ENCODE measurements at regions not wholly inside any gene's neighbourhood (a gene's known extent, or its start where the extent isn't known, plus 50 kb on each side); places are given as distances from the start of the nearest gene placed in this dataset.

GRCh38 chr5:168030912-168031311 is 260.5 kb upstream of the WWC1 start (continued):
- TF ChIP-seq, protein P1, sequence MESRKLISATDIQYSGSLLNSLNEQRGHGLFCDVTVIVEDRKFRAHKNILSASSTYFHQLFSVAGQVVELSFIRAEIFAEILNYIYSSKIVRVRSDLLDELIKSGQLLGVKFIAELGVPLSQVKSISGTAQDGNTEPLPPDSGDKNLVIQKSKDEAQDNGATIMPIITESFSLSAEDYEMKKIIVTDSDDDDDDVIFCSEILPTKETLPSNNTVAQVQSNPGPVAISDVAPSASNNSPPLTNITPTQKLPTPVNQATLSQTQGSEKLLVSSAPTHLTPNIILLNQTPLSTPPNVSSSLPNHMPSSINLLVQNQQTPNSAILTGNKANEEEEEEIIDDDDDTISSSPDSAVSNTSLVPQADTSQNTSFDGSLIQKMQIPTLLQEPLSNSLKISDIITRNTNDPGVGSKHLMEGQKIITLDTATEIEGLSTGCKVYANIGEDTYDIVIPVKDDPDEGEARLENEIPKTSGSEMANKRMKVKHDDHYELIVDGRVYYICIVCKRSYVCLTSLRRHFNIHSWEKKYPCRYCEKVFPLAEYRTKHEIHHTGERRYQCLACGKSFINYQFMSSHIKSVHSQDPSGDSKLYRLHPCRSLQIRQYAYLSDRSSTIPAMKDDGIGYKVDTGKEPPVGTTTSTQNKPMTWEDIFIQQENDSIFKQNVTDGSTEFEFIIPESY (IDR thresholded peaks at IDR 0.05) = no peak
- TF ChIP-seq TAF1 (conservative IDR thresholded peaks at IDR 0.05) (no peak), ATF3 (IDR thresholded peaks at IDR 0.05) (no peak), NR2F2 (IDR thresholded peaks at IDR 0.05) (no peak), GABPA (IDR thresholded peaks at IDR 0.05 in 1 of 2, conservative IDR thresholded peaks at IDR 0.05 in 1 of 2) (no peak), FOXA2 (IDR thresholded peaks at IDR 0.05) (no peak)

- TF ChIP-seq, protein P2, sequence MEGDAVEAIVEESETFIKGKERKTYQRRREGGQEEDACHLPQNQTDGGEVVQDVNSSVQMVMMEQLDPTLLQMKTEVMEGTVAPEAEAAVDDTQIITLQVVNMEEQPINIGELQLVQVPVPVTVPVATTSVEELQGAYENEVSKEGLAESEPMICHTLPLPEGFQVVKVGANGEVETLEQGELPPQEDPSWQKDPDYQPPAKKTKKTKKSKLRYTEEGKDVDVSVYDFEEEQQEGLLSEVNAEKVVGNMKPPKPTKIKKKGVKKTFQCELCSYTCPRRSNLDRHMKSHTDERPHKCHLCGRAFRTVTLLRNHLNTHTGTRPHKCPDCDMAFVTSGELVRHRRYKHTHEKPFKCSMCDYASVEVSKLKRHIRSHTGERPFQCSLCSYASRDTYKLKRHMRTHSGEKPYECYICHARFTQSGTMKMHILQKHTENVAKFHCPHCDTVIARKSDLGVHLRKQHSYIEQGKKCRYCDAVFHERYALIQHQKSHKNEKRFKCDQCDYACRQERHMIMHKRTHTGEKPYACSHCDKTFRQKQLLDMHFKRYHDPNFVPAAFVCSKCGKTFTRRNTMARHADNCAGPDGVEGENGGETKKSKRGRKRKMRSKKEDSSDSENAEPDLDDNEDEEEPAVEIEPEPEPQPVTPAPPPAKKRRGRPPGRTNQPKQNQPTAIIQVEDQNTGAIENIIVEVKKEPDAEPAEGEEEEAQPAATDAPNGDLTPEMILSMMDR (IDR thresholded peaks at IDR 0.05; ENCODE audit: low read depth, low read length, missing input control) = no peak
- TF ChIP-seq RAD21 (IDR thresholded peaks at IDR 0.05) (no peak), RXRA (IDR thresholded peaks at IDR 0.05) (no peak), FOXA1 (IDR thresholded peaks at IDR 0.05) (no peak), FOXA2 (IDR thresholded peaks at IDR 0.05) (no peak)
- H3K9ac ChIP-seq (ENCODE audit: low read depth in 1 of 2, low read length in 2 of 2) = no peak overlapping the region
- no peak overlapping the region for H3K27ac ChIP-seq (ENCODE audit: low read depth in 1 of 2, low read length in 2 of 2)
- H3K4me3 ChIP-seq (ENCODE audit: low read depth in 1 of 3, low read length in 3 of 3) = no peak overlapping the region
- no peaks in the 10 kb centered on the region for H3K36me3 ChIP-seq (ENCODE audit: control insufficient read depth in 4 of 4, insufficient read depth in 3 of 4, low read depth in 1 of 4, low read length in 3 of 4)
- H3K27me3 ChIP-seq (ENCODE audit: control insufficient read depth in 4 of 4, insufficient read depth in 4 of 4, low read length in 3 of 4) = no peaks in the 10 kb centered on the region
- H3K9me3 ChIP-seq (ENCODE audit: control insufficient read depth in 4 of 4, low read length in 3 of 4) = no peaks in the 10 kb centered on the region
- H3K4me1 ChIP-seq (ENCODE audit: control insufficient read depth in 4 of 4, insufficient read depth in 4 of 4, low read length in 3 of 4) = no peaks in the 10 kb centered on the region
- 63% methylated on average over 1 of the region's 1 CpG for WGBS
- no peak for DNase-seq (ENCODE audit: low spot score)
Measured at GRCh38 chr5:168031614-168032013, 259.8 kb upstream of the WWC1 start.

DNA sequence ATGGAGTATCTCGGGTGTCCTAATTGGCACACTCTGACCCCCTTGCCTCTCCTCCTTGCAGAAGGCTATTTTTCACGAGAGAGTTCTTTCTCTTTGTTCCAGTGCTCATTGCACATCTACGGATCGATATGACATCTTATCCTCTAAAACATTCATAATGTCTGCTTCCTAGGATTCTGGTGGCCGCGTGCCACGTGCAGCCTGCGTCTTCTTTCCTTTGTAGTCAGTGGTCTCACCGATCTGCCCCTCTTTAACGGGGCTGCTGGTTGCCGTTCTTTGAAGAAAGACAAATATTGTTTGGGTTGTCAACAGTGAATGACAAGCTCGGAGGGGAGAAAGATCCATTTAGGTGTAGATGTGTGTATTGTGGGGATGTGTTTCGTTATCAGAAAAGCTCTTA is 252.4 kb upstream of the WWC1 start:
- Histone ChIP-seq H3K9ac (ENCODE audit: low read depth in 1 of 2, low read length in 2 of 2) (no peak overlapping the region), H3K36me3 (ENCODE audit: control insufficient read depth in 4 of 4, insufficient read depth in 3 of 4, low read depth in 1 of 4, low read length in 3 of 4) (no peaks in the 10 kb centered on the region), H3K27ac (ENCODE audit: low read depth in 1 of 2, low read length in 2 of 2) (no peak overlapping the region), H3K9me3 (ENCODE audit: control insufficient read depth in 4 of 4, low read length in 3 of 4) (peaks cover 0 to 3% (median 0%) of the 10 kb centered on the region in 4 donors), H3K27me3 (ENCODE audit: control insufficient read depth in 4 of 4, insufficient read depth in 4 of 4, low read length in 3 of 4) (no peaks in the 10 kb centered on the region), H3K4me1 (ENCODE audit: control insufficient read depth in 4 of 4, insufficient read depth in 4 of 4, low read length in 3 of 4) (no peaks in the 10 kb centered on the region), H3K4me3 (ENCODE audit: low read depth in 1 of 3, low read length in 3 of 3) (no peak overlapping the region)
- 63% methylated on average over 13 of the region's 13 CpGs for WGBS
- no peak for DNase-seq (ENCODE audit: low spot score)
- no peak for TF ChIP-seq TAF1 (conservative IDR thresholded peaks at IDR 0.05)
- TF ChIP-seq NR2F2 (IDR thresholded peaks at IDR 0.05) = no peak
- no peak for TF ChIP-seq EGR1 (IDR thresholded peaks at IDR 0.05; ENCODE audit: low read depth in 2 of 2)
- no peak for TF ChIP-seq YY1 (IDR thresholded peaks at IDR 0.05)
- no peak for TF ChIP-seq JUND (IDR thresholded peaks at IDR 0.05)
- TF ChIP-seq RXRA (IDR thresholded peaks at IDR 0.05) = no peak
- TF ChIP-seq GABPA (IDR thresholded peaks at IDR 0.05 in 1 of 2, conservative IDR thresholded peaks at IDR 0.05 in 1 of 2) = no peak
- TF ChIP-seq MAX (IDR thresholded peaks at IDR 0.05) = no peak
- TF ChIP-seq FOXA1 (IDR thresholded peaks at IDR 0.05) = no peak
- TF ChIP-seq, protein P3, sequence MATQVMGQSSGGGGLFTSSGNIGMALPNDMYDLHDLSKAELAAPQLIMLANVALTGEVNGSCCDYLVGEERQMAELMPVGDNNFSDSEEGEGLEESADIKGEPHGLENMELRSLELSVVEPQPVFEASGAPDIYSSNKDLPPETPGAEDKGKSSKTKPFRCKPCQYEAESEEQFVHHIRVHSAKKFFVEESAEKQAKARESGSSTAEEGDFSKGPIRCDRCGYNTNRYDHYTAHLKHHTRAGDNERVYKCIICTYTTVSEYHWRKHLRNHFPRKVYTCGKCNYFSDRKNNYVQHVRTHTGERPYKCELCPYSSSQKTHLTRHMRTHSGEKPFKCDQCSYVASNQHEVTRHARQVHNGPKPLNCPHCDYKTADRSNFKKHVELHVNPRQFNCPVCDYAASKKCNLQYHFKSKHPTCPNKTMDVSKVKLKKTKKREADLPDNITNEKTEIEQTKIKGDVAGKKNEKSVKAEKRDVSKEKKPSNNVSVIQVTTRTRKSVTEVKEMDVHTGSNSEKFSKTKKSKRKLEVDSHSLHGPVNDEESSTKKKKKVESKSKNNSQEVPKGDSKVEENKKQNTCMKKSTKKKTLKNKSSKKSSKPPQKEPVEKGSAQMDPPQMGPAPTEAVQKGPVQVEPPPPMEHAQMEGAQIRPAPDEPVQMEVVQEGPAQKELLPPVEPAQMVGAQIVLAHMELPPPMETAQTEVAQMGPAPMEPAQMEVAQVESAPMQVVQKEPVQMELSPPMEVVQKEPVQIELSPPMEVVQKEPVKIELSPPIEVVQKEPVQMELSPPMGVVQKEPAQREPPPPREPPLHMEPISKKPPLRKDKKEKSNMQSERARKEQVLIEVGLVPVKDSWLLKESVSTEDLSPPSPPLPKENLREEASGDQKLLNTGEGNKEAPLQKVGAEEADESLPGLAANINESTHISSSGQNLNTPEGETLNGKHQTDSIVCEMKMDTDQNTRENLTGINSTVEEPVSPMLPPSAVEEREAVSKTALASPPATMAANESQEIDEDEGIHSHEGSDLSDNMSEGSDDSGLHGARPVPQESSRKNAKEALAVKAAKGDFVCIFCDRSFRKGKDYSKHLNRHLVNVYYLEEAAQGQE (IDR thresholded peaks at IDR 0.05) = no peak
- TF ChIP-seq HNF4A (conservative IDR thresholded peaks at IDR 0.05) = no peak
- TF ChIP-seq HNF4G (IDR thresholded peaks at IDR 0.05) = no peak

All from liver (tissue), 8 donors.